SJSA1 (cell line): ENCODE measurements at regions not wholly inside any gene's neighbourhood (a gene's known extent, or its start where the extent isn't known, plus 50 kb on each side); places are given as distances from the start of the nearest gene placed in this dataset.

ENCODE experiments used
- DNase-seq, 2 experiments: peaks; one replicate each; pipeline ENCODE4 v3.0.0-alpha.2; 2015 to 2020; ENCODE audit warnings: low spot score in 2 of 2, low read depth in 1 of 2
- H3K27ac ChIP-seq: fragments of 250-450 bp; sonication (Bioruptor Pico); 2 replicates; pipeline ENCODE4 v1.5.1; 2020; ENCODE audit warnings: mild to moderate bottlenecking, moderate library complexity
- H3K27me3 ChIP-seq: fragments of 250-450 bp; sonication (Bioruptor Pico); replicated peaks from 2 replicates; pipeline ENCODE4 v1.5.1; 2020; ENCODE audit warnings: mild to moderate bottlenecking, moderate library complexity
- H3K36me3 ChIP-seq: fragments of 250-450 bp; sonication (Bioruptor Pico); 2 replicates; pipeline ENCODE4 v1.5.1; 2020; ENCODE audit warnings: mild to moderate bottlenecking
- H3K4me1 ChIP-seq: fragments of 250-450 bp; sonication (Bioruptor Pico); replicated peaks from 2 replicates; pipeline ENCODE4 v1.6.1; 2021; ENCODE audit warnings: mild to moderate bottlenecking
- H3K4me3 ChIP-seq: fragments of 250-450 bp; sonication (Bioruptor Pico); 2 replicates; pipeline ENCODE4 v1.5.1; 2020; ENCODE audit warnings: mild to moderate bottlenecking
- H3K9me3 ChIP-seq: fragments of 250-450 bp; sonication (Bioruptor Pico); replicated peaks from 2 replicates; pipeline ENCODE4 v1.5.1; 2020; ENCODE audit warnings: mild to moderate bottlenecking

DNA sequence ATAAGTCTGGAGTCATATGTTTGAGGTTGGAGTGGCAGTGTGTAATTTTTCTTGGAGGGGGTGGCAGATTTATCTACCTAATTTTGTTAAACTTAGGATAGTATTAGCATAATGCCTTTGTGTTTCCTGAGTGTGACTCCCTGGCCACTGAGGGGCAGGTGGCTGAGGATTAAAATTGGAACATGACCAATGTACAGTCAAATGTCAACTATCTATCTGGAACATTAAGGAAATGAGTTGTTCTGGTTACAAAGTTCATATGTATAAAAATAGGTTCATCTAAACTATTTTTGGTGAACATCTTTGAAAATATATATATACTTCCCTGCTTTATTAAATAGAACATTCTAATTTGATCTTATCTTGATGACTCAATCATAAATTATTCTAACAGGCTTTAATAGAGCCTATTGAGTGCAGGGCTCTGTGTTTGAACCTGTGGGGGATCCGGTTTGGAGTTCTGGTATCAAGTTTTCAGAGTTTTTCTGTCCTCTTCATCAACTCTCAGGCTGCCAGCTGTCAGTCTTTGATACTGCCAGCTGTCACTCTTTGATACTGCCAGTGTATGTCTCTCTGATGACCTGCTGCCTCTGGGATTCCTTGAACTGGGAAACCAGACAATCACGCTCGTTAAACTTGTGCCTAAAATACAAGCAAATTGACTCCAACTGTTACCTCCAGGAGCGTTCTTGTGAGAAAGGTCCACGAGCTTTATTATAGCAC lies 309.6 kb downstream of the METTL15 start:
- H3K36me3 ChIP-seq = no peaks in the 10 kb centered on the region
- no peak overlapping the region for H3K27ac ChIP-seq
- no peaks in the 10 kb centered on the region for H3K4me1 ChIP-seq
- no peaks in the 10 kb centered on the region for H3K27me3 ChIP-seq
- H3K9me3 ChIP-seq = no peaks in the 10 kb centered on the region
- H3K4me3 ChIP-seq = no peak overlapping the region
- no peak for DNase-seq

DNA sequence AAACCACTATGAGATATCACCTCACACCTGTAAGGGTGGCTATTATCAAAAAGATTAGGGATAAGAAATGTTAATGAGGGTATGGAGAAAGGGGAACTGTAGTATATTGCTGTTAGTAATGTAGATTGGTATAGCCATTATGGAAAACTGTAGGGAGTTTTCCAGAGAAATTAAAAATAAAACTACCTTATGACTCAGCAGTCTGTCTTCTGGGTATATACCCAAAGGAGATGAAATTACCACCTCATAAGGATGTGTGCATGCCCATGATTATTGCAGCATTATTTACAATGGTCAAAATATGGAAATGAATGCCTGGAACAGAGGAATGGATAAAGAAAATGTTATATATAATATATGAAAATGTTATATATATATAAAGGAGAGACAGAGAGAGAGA lies 303.8 kb downstream of the METTL15 start:
- DNase-seq = no peak
- no peak overlapping the region for H3K27ac ChIP-seq
- H3K36me3 ChIP-seq = no peaks in the 10 kb centered on the region
- no peaks in the 10 kb centered on the region for H3K9me3 ChIP-seq
- no peaks in the 10 kb centered on the region for H3K4me1 ChIP-seq
- no peaks in the 10 kb centered on the region for H3K27me3 ChIP-seq
- no peak overlapping the region for H3K4me3 ChIP-seq

- H3K4me1 ChIP-seq = peaks cover 23% of the 10 kb centered on the region
- H3K4me3 ChIP-seq = no peak overlapping the region
- no peaks in the 10 kb centered on the region for H3K9me3 ChIP-seq
- peak overlapping the region; percentile 87 for H3K27ac ChIP-seq
- H3K36me3 ChIP-seq = no peaks in the 10 kb centered on the region
- H3K27me3 ChIP-seq = no peaks in the 10 kb centered on the region
- peak; percentile 44 to 65 for DNase-seq
Measured at GRCh38 chr11:28401446-28401845, 293.3 kb downstream of the METTL15 start.

DNA sequence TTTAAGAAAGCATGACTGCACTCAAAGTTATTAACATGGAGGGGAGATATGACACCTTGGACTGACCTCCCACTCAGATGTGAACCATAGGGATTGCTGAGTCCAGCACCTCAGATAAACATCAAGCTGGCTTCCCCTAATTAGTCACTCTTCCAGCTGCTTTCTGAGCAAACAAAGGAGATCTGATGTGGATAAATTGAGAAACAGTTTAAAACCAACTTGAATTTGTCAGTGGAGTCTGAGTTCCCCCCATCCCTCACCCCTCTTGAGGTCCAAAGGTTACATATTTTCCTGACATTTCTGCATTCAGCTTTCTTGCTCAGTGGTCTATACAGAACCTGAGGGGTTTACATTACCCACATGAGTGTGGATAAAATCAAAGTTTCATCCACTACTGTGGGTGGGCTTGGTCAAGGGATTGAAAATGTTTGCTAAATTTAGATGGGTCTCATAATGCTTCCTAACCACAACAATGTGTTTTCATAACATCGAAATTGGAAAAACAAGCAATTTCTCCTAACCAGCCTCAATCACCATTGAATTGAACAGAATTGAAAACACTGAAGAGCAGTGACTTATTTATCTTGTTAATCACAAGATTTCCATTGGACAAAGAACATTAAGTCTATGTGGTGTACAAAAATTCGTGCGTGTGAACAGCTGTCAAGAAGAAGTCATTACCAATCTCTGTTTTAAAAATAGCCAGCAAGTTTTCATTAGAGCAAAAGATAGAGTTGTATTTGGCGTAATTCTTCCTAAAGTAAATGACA lies 292.3 kb downstream of the METTL15 start:
- peak overlapping the region; percentile 87 for H3K27ac ChIP-seq
- peak; percentile 83 to 98 for DNase-seq

DNA sequence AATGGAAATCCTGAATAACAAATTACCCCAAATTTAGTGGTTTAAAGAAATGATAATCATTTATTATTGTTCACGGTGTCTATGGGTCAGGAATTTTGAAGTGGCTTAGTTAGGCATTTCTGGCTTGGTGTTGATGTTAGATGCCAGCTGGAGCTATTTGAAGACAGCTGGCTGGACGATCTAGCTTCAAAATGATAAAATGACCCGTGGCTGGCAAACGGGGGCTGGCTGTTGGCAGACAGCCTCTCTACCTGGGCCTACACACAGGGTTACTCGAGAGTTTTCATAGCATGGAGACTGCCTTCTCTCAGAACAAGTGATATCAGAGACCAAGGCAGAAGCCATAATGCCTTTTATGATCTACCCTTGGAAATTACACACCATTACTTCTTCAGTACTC lies 285.2 kb downstream of the METTL15 start:
- no peak for DNase-seq
- Histone ChIP-seq H3K4me3 (no peak overlapping the region), H3K36me3 (no peaks in the 10 kb centered on the region), H3K9me3 (no peaks in the 10 kb centered on the region), H3K4me1 (no peaks in the 10 kb centered on the region), H3K27ac (no peak overlapping the region), H3K27me3 (no peaks in the 10 kb centered on the region)

More for the DNA sequence above, 292.3 kb downstream of the METTL15 start:
- Histone ChIP-seq H3K4me1 (peaks cover 23% of the 10 kb centered on the region), H3K36me3 (no peaks in the 10 kb centered on the region), H3K27me3 (no peaks in the 10 kb centered on the region), H3K4me3 (no peak overlapping the region), H3K9me3 (no peaks in the 10 kb centered on the region)

DNA sequence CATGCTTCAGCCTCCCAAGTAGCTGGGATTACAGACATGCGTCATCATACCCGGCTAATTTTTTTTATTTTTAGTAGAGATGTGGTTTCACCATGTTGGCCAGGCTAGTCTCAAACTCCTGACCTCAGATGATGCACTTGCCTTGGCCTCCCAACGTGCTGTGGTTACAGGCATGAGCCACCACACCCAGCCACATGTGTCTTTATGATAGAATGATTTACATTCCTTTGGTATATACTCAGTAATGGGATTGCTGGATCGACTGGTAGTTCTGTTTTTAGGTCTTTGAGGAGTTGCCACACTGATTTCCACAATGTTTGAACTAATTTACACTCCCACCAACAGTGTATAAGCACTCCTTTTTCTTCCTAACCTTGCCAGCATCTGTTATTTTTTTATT lies 276.2 kb downstream of the METTL15 start:
- H3K27ac ChIP-seq = peak overlapping the region; percentile 93
- peaks cover 6% of the 10 kb centered on the region for H3K9me3 ChIP-seq
- H3K4me1 ChIP-seq = peaks cover 25% of the 10 kb centered on the region
- DNase-seq = peak; percentile 95 to 96
- no peaks in the 10 kb centered on the region for H3K27me3 ChIP-seq
- peaks cover 6% of the 10 kb centered on the region for H3K36me3 ChIP-seq
- no peak overlapping the region for H3K4me3 ChIP-seq

DNA sequence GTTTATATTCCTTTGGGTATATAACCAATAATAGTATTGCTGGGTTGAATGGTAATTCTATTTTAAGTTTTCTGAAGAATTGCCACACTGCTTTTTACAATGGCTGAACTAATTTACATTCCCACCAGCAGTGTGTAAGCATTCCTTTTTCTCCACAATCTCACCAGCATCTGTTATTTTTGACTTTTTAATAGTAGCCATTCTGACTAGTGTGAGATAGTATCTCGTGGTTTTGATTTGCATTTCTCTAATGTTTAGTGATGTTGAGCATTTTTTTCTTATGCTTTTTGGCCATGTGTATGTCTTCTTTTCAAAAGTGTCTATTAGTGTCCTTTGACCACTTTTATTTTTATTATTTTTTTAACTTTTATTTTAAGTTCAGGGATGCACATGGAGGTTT lies 275.3 kb downstream of the METTL15 start:
- H3K4me3 ChIP-seq = no peak overlapping the region
- H3K27me3 ChIP-seq = no peaks in the 10 kb centered on the region
- peak overlapping the region; percentile 93 for H3K27ac ChIP-seq
- DNase-seq = no peak
- peaks cover 6% of the 10 kb centered on the region for H3K9me3 ChIP-seq
- H3K4me1 ChIP-seq = peaks cover 25% of the 10 kb centered on the region
- H3K36me3 ChIP-seq = peaks cover 6% of the 10 kb centered on the region
